Activated T-cell treated with anti-CD3 and anti-CD28 coated beads for 24 hours (primary cell): ENCODE measurements at regions not wholly inside any gene's neighbourhood (a gene's known extent, or its start where the extent isn't known, plus 50 kb on each side); places are given as distances from the start of the nearest gene placed in this dataset.
"Not testable (repeated sequence)": the region's sequence is repeated elsewhere in the genome, so short reads cannot be mapped to it uniquely, and the experiment has no call there.

Source experiments
- DNase-seq: peaks from one replicate; pipeline ENCODE4 v3.0.0-alpha.2; 2020; ENCODE audit warnings: low read depth

DNA sequence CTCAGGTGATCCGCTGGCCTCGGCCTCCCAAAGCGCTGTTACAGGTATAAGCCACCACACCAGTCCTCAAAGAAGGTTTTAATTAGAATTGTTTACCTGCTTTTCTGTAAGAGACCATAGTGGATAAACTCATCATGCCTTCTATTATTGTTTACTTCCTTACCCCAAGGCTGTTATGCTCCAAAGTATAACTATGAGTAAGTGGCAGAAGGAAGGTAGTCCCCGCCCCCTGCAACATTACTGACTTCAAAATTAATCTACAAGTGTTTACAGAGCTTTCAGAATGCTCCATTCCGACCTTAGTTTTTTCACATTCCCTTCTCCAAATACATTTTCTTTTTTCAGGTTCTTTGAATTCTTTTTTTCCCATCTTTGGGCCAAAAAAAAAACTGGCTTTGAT is 480.5 kb upstream of the NOX3 start:
- DNase-seq: no peak

DNA sequence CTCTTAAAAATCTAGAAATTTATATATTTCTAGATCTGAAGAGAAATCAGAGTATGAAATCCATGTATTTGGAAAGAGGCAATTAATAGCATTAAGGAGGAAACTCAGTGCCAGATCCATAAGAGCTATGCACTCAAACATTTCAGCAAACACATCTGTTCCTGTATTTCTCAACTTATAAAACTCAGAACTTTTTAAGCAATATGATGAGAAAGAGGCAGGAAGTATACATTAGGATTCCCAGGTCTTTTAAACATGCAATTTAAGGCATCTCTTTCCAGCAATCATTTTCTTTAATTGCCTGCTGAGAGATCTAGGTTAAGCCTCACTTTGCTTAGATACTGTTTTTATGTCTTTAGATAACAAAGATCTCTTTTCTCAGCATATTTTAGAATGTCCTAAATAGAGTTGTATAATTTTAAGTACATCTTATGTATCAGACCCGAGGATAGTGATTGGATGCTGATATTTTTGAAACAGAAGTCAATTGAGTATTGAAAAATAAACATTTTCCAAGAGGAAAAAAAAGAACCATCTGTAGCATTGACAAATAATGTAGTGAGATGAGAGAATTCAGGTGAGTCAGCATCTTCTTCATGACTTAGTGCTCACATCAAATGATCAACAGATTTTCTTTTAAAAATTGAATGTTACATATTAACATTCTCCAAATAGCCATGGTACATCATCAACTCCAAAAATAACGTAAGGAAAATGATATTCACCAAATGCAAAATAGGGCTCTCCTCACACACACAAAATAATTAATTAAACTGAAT is 461.4 kb upstream of the NOX3 start:
- no peak for DNase-seq

GRCh38 chr6:155915651-155916050 is 460.0 kb upstream of the NOX3 start:
- no peak for DNase-seq

DNA sequence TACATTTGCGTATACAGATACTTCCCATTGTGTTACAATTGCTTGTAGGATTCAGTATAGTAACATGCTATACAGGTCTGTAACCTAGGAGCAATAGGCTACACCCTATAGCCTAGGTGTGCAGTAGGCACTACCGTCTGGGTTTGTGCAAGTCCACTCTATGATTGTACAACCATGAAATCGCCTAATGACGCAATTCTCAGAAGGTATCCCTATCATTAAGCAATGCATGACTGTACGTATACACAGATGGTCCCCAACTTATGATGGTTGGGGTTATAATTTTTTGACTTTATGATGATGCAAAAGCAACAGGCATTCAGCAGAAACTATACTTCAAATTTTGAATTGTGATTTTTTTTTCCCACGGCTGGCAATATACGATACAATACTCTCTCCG is 458.2 kb upstream of the NOX3 start:
- no peak for DNase-seq

DNA sequence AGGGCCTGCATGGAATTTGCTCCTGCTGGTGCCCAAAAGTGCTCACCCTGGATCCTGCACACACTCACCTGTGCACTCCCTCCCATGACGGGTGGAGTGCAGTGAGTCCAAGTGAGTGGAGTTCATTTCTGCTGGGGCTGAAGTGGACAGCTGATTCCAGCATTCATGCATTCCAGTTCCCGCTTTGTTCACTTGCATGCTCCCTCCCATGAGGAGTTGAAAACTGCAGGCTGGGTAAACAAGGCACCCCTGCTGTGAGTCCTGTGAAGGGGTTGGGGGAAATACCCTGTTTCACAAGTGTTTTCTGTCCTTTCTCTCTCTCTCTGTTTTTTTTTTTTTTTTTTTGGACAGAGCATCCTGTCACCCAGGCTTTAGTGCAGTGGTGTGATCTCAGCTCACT is 454.1 kb upstream of the NOX3 start:
- no peak for DNase-seq

DNA sequence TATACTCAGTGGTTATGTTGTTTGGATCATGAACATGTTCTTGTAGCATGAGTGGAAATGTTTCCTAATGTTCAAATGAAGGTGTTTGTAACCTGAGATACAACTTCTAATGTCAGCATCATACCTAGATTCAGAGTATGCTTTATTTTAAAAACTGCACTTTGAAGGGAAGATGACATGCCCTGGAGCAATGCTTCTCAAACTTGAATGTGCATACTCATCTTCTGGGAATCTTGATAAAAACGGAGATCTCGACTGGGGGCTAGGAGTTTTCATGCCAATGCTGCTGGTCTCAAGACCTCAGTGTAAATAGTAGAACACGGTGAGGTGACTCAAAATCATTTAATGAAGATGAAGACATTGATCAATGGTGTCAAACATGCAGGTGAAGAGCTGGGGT is 440.0 kb upstream of the NOX3 start:
- DNase-seq: no peak

DNA sequence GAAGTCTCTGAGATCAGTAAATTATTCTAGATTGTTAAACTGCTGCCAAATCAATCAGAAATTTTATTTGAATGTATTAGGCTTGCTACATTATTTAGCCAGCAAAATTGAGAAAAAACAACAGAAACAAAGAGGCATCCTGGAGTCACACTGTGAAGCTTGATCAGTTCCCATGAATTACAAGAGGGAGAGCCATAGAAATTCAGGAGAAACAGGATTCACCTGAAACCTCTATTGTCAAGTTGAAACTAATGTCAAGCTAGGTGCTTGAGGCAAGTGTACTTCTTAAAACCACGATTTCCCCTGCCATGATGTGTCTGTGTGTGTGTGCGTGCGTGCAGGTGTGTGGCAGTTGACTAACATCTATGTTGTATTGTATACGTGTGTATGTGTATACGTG is 439.1 kb upstream of the NOX3 start:
- DNase-seq: no peak

- no peak for DNase-seq
Measured at GRCh38 chr6:155894262-155894661, 438.6 kb upstream of the NOX3 start.

GRCh38 chr6:155890409-155890808 is 434.8 kb upstream of the NOX3 start:
- DNase-seq: no peak

- no peak for DNase-seq
Measured at GRCh38 chr6:155889410-155889809, 433.8 kb upstream of the NOX3 start.

DNA sequence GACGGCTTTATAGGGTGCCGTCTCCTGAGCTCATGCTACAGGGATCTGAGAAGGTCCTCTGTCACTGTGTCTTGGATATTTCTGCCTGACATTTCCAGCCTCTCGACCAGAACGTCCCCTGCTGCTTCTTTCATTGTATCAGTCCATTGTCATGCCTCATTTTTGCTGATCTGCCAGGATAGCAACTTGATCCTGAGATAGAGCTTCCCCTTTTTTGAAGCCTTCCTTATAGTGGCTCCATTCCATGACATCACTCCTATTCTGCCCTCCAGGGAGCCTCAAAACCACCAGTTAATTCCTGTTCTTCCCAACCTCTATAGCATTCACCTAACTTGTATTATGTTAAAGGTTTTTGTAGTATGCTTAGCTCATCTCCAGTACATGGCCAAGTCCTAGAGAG is 431.8 kb upstream of the NOX3 start:
- DNase-seq: no peak

GRCh38 chr6:155883741-155884140 is 428.1 kb upstream of the NOX3 start:
- no peak for DNase-seq

DNA sequence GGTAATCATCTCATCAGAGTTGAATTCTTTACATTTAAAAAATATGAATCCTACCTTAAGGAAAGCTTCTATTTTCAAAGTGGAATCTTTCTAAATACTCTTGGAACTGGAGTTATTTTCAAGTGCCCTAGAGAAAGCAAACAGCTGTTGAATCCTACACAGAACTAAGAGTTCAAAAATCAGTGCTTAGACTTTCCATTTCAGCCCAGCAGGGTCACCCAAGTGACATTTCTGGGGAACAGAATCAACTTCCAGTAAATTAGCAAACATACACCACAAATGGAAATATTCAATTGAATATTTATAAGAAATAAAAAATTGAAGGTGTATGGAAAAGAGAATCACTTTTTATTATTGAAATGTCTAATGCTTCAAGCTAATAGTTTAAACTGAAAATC is 427.7 kb upstream of the NOX3 start:
- no peak for DNase-seq

DNA sequence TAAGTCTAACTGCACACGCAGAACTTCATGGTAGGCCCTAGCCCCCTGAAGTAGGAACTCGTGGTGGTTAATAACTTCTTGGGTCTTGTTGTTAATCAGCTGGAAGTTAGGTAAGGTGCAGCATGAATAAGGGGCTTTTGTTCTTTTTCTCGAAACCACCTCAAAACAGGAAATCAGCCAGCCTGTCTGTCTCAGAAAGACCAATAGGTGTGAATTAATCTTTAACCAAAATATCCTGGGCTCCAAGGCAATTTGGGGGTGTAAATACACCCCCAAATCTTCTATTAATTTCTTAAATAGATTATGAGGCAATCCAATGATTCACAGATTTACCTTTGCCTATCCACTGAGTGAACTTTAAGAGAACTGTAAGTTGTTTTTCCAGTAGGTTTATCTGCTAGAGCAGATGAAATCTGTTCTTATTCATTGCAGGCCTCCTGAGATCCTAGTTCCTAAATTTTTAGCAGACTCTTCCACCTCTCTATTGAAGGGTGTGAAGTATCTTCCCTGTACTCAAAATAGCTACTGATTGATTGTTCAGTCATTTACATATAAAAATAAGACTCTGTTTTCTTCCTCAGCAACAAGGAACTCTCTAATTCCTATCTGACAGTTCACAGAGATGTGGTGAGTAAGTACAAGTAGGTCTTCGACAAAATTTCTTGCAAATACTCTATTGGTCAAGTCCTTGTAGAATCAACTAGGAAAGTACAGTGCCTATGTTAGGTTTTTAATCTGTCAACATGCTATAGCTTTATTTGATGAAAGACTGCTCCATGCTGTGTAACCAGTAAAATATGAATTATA is 427.1 kb upstream of the NOX3 start:
- DNase-seq: no peak

DNA sequence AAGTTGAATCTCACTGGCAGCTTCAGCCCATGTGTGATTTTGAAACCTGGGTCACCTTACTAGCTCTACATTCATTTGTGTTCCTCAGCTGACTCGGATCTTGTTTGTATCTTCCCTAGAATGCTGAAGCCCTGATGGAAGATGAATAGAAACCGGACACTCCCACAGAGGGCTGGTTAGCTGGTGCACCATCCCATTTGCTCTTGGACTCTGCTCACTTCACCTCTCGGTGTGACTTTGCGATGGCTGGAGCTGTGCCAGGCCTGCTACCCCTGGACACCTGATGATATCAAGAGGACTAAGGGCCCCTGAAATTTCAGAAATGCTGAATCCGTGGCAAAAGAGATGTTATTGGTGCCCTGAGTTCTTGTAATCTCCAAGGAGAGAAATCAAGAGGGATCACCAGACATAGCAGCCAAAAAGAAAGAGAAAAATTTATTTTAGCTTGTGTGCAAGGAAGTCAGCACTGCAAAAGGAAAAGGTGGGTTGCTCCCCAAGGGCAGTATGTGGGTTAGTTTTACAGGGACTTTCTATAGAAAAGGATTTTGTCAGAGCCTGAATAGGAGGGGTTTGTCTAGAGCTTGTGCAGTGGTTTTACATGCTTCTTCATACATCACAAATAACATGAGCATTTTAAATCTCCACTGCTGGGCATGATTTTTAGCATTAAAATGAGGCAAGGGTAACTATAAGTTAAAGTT is 426.3 kb upstream of the NOX3 start:
- DNase-seq: no peak

DNA sequence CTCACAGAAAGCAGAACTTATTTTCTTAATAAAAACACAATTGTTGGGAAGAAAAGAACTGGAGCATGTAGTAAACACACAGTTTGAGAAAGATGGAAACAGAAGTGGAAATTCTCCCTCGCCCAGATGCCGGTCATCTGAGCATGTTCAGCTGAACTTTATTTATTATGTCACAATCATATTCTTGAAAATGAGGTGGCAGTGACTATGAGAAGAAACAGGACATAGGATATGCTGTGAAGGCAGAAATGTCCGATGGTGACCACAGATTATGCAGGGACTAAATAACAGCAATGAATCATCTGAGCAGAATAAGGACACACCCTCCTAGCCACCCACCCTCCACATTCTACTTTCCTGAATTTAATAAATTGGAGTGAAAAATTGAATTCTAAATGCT is 425.3 kb upstream of the NOX3 start:
- no peak for DNase-seq

GRCh38 chr6:155872961-155873360 is 417.3 kb upstream of the NOX3 start:
- DNase-seq: no peak

GRCh38 chr6:155867682-155868081 is 412.0 kb upstream of the NOX3 start:
- no peak for DNase-seq

- not testable (repeated sequence) for DNase-seq
Measured at GRCh38 chr6:155866676-155867390, 411.2 kb upstream of the NOX3 start.

GRCh38 chr6:155861821-155862220 is 406.2 kb upstream of the NOX3 start:
- DNase-seq: no peak

- DNase-seq: not testable (repeated sequence)
Measured at GRCh38 chr6:155858906-155859305, 403.3 kb upstream of the NOX3 start.

- DNase-seq: no peak
Measured at GRCh38 chr6:155854787-155855186, 399.1 kb upstream of the NOX3 start.
